H1 (cell line): ENCODE measurements at regions not wholly inside any gene's neighbourhood (a gene's known extent, or its start where the extent isn't known, plus 50 kb on each side); places are given as distances from the start of the nearest gene placed in this dataset.

Experiments used
- CTCF ChIA-PET: fragments of 300-600 bp; sonication (Branson Sonifier 250); formaldehyde crosslinking; loops from one replicate; lab custom pipeline; 2021; ENCODE audit not compliant: partially characterized antibody; lab: Charles Lee
- POLR2A ChIA-PET: fragments of 300-600 bp; sonication (Branson Sonifier 250); formaldehyde crosslinking; loops from one replicate; lab custom pipeline; 2021; ENCODE audit warnings: inconsistent platforms; ENCODE audit not compliant: partially characterized antibody; lab: Charles Lee
- DNase-seq, 2 experiments: peaks; one replicate each; pipeline versions ENCODE4 v3.0.0 to v3.0.0-alpha.2; 2010 to 2022; ENCODE audit warnings: low spot score in 2 of 2, low read depth in 1 of 2, mixed read lengths in 1 of 2
- FAIRE-seq: peaks from 2 replicates; lab custom pipeline; 2011; peaks lifted over from hg19 to GRCh38; lab: Jason Lieb, UNC
- H2AFZ ChIP-seq: 2 replicates; pipeline ENCODE4 v1.8.1; 2012; ENCODE audit warnings: low read length, inconsistent platforms
- H2AK5ac ChIP-seq: 2 replicates; pipeline ENCODE4 v1.6.1; 2013; ENCODE audit warnings: low read depth, low read length
- H2BK120ac ChIP-seq: replicated peaks from 2 replicates; pipeline ENCODE3; 2013; ENCODE audit warnings: low read depth, low read length, inconsistent platforms
- H2BK12ac ChIP-seq: 2 replicates; pipeline ENCODE4 v1.6.1; 2013; ENCODE audit warnings: low read depth, low read length
- H2BK15ac ChIP-seq: 2 replicates; pipeline ENCODE4 v1.6.1; 2013; ENCODE audit warnings: low read length
- H2BK20ac ChIP-seq: 2 replicates; pipeline ENCODE4 v1.6.1; 2013; ENCODE audit warnings: low read length
- H2BK5ac ChIP-seq: 2 replicates; pipeline ENCODE4 v1.6.1; 2013; ENCODE audit warnings: low read depth, low read length
- H3K14ac ChIP-seq: 2 replicates; pipeline ENCODE4 v1.6.1; 2013; ENCODE audit warnings: inconsistent platforms; ENCODE audit not compliant: insufficient read length
- H3K18ac ChIP-seq: 2 replicates; pipeline ENCODE4 v1.6.1; 2013; ENCODE audit warnings: low read length; ENCODE audit errors: extremely low read depth
- H3K23ac ChIP-seq: 2 replicates; pipeline ENCODE4 v1.6.1; 2013; ENCODE audit warnings: inconsistent platforms; ENCODE audit not compliant: insufficient read length
- H3K23me2 ChIP-seq: 2 replicates; pipeline ENCODE4 v1.6.1; 2013; ENCODE audit warnings: low read depth, low read length
- H3K27ac ChIP-seq: 2 replicates; pipeline ENCODE4 v1.6.1; 2011; ENCODE audit warnings: low read depth, low read length, inconsistent platforms
- H3K27me3 ChIP-seq, 4 experiments: replicated peaks in 1 of 4; 1 replicate in 1 of 4; 2 replicates in 3 of 4; pipeline versions ENCODE4 v1.6.1 to v1.8.1; 2011 to 2013; ENCODE audit warnings: low read length in 3 of 4, mild to moderate bottlenecking in 3 of 4, inconsistent platforms in 2 of 4, mixed read lengths in 2 of 4, moderate library complexity in 1 of 4; ENCODE audit not compliant: control insufficient read depth in 3 of 4, insufficient read depth in 3 of 4; ENCODE audit errors: extremely low read depth in 1 of 4
- H3K36me3 ChIP-seq, 4 experiments: 2 replicates each; pipeline versions ENCODE4 v1.6.1 to v1.8.1; 2011 to 2013; ENCODE audit warnings: mild to moderate bottlenecking in 4 of 4, low read length in 3 of 4, moderate library complexity in 2 of 4, control low read depth in 1 of 4, inconsistent platforms in 1 of 4; ENCODE audit not compliant: insufficient read depth in 4 of 4, control insufficient read depth in 2 of 4
- H3K4ac ChIP-seq: replicated peaks from 2 replicates; pipeline ENCODE3; 2013; ENCODE audit warnings: low read length, low read depth, mixed read lengths, inconsistent platforms; ENCODE audit not compliant: insufficient read length
- H3K4me1 ChIP-seq, 4 experiments: replicated peaks in 1 of 4; 1 replicate in 1 of 4; 2 replicates in 3 of 4; pipeline versions ENCODE4 v1.6.1 to v1.8.1; 2011 to 2013; ENCODE audit warnings: low read length in 3 of 4, inconsistent platforms in 2 of 4, mixed read lengths in 1 of 4; ENCODE audit not compliant: insufficient read depth in 4 of 4, control insufficient read depth in 3 of 4
- H3K4me2 ChIP-seq, 2 experiments: 2 replicates each; pipeline versions ENCODE4 v1.6.1 to v1.8.1; 2011 to 2013; ENCODE audit warnings: low read depth in 2 of 2, low read length in 2 of 2, control low read depth in 1 of 2, inconsistent platforms in 1 of 2, mild to moderate bottlenecking in 1 of 2; ENCODE audit not compliant: insufficient read depth in 1 of 2
- H3K4me3 ChIP-seq, 4 experiments: fragments of 200-600, 300-600 bp in 1 of 4; sonication (generic), shearing (Covaris generic), sonication (Bioruptor Twin) in 1 of 4; 2 replicates each; pipeline versions ENCODE4 v1.5.1 to v1.8.1; 2011 to 2016; ENCODE audit warnings: low read length in 4 of 4, low read depth in 3 of 4, control low read depth in 2 of 4, inconsistent platforms in 2 of 4, mild to moderate bottlenecking in 2 of 4, mixed read lengths in 1 of 4, moderate library complexity in 1 of 4; ENCODE audit not compliant: insufficient read depth in 2 of 4; ENCODE audit errors: extremely low read depth in 1 of 4
- H3K56ac ChIP-seq: replicated peaks from 2 replicates; pipeline ENCODE3; 2013; ENCODE audit warnings: low read depth, mild to moderate bottlenecking, mixed read lengths, low read length, inconsistent platforms; ENCODE audit not compliant: insufficient read length
- H3K79me1 ChIP-seq: 2 replicates; pipeline ENCODE4 v1.6.1; 2013; ENCODE audit warnings: low read depth, low read length, control low read depth
- H3K79me2 ChIP-seq, 2 experiments: 2 replicates each; pipeline versions ENCODE4 v1.6.1 to v1.8.1; 2012 to 2013; ENCODE audit warnings: low read length in 2 of 2, mild to moderate bottlenecking in 2 of 2, inconsistent platforms in 1 of 2; ENCODE audit not compliant: insufficient read depth in 2 of 2, control insufficient read depth in 1 of 2
- H3K9ac ChIP-seq, 4 experiments: replicated peaks in 1 of 4; 1 replicate in 1 of 4; 2 replicates in 3 of 4; pipeline versions ENCODE4 v1.6.1 to v1.8.1; 2011 to 2013; ENCODE audit warnings: low read depth in 3 of 4, low read length in 3 of 4, control low read depth in 2 of 4, mild to moderate bottlenecking in 2 of 4, moderate library complexity in 2 of 4, inconsistent platforms in 1 of 4; ENCODE audit errors: extremely low read depth in 1 of 4
- H3K9me3 ChIP-seq, 2 experiments: 2 replicates each; pipeline versions ENCODE4 v1.6.1 to v1.8.1; 2012 to 2013; ENCODE audit warnings: mild to moderate bottlenecking in 2 of 2, moderate library complexity in 2 of 2, control low read depth in 1 of 2, inconsistent platforms in 1 of 2, low read depth in 1 of 2, low read length in 1 of 2, mixed read lengths in 1 of 2; ENCODE audit not compliant: insufficient read depth in 2 of 2
- H4K20me1 ChIP-seq, 2 experiments: replicated peaks in 1 of 2; 2 replicates each; pipeline versions ENCODE3 to v1.8.1; 2011 to 2013; ENCODE audit warnings: inconsistent platforms in 2 of 2, low read length in 2 of 2, mild to moderate bottlenecking in 1 of 2; ENCODE audit not compliant: insufficient read depth in 2 of 2, control insufficient read depth in 1 of 2
- H4K5ac ChIP-seq: 2 replicates; pipeline ENCODE4 v1.6.1; 2013; ENCODE audit warnings: low read length, low read depth, mixed read lengths, inconsistent platforms; ENCODE audit not compliant: insufficient read length
- H4K8ac ChIP-seq: 2 replicates; pipeline ENCODE4 v1.8.0; 2013; ENCODE audit warnings: mild to moderate bottlenecking, moderate library complexity, low read length, inconsistent platforms; ENCODE audit not compliant: insufficient read depth; ENCODE audit errors: extremely low read depth
- H4K91ac ChIP-seq: replicated peaks from 2 replicates; pipeline ENCODE3; 2013; ENCODE audit warnings: low read length, mixed read lengths, inconsistent platforms; ENCODE audit not compliant: insufficient read length
- RFX5 ChIP-seq: IDR thresholded peaks from 2 replicates; pipeline ENCODE4 v1.6.1; 2011; ENCODE audit warnings: low read depth, low read length, improper control_type of control experiment, borderline replicate concordance
- TCF12 ChIP-seq: IDR thresholded peaks from 2 replicates; pipeline ENCODE4 v1.6.1; 2011; ENCODE audit warnings: low read depth, mild to moderate bottlenecking, low read length
- WGBS, 2 experiments: shearing (Covaris generic) in 1 of 2; methylation state at CpG; one replicate each; pipeline versions ENCODE4 v1.1.6 to v1.1.7; 2013 to 2015; ENCODE audit warnings: low lambda C conversion rate in 2 of 2, mixed read lengths in 2 of 2, inconsistent platforms in 1 of 2, low coverage in 1 of 2, missing lambda C conversion rate in 1 of 2; ENCODE audit not compliant: insufficient replicate concordance in 2 of 2, insufficient coverage in 1 of 2, insufficient read length in 1 of 2; ENCODE audit errors: extremely low coverage in 1 of 2, missing lambda C conversion rate in 1 of 2; 5-methylcytosine and 5-hydroxymethylcytosine counted together

DNA sequence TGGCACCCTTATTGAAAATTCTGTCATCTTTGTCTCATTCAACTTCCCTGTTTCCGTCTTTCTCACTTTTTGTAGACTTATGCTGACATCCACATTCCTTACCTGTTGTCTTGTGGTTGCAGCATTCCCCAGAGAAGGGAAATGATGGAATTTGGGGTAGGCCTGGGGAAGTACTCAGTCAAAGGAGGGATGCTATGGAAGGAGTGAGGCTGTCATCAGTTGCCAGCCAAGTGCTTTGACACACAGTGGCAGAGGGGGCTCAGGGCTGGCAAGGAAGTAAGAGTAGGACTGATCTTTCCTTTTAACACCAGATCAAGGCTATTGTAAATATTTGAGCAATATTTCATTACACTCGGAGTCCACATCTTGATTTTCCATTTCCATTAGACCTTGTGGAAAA lies 64.4 kb downstream of the RPLP1 start:
- no peak overlapping the region for H2AFZ ChIP-seq
- H3K56ac ChIP-seq: no peak overlapping the region
- no peak overlapping the region for H3K18ac ChIP-seq
- 90% methylated on average over 2 of the region's 2 CpGs; no CpG with 5 or more reads in 1 of the 2 experiments for WGBS, 2 experiments
- H3K79me2 ChIP-seq: no peaks in the 10 kb centered on the region
- no peak overlapping the region for H3K23ac ChIP-seq
- H2BK12ac ChIP-seq: no peak overlapping the region
- no peaks in the 10 kb centered on the region for H3K79me1 ChIP-seq
- no peaks in the 10 kb centered on the region for H3K4me1 ChIP-seq
- no peak overlapping the region for H3K27ac ChIP-seq
- ChIA-PET POLR2A (no interaction called here), CTCF (interaction anchor here (1.4 to 1.8 kb wide), 4 partner anchors 12 to 106 kb away, joined by 3 to 9 read pairs (median 5); no protein-coding TSS in a partner anchor)
- no peak overlapping the region for H2BK120ac ChIP-seq
- no peaks in the 10 kb centered on the region for H3K9me3 ChIP-seq
- no peak overlapping the region for H3K9ac ChIP-seq
- no peaks in the 10 kb centered on the region for H3K36me3 ChIP-seq
- H3K4me3 ChIP-seq: no peak overlapping the region
- no peak overlapping the region for H4K8ac ChIP-seq
- H3K14ac ChIP-seq: no peak overlapping the region
- DNase-seq (peak in 1 of 2 experiments; percentile 22), FAIRE-seq (no peak)
- no peak overlapping the region for H4K5ac ChIP-seq
- no peak overlapping the region for H3K4me2 ChIP-seq
- no peak overlapping the region for H4K91ac ChIP-seq
- no peak for TF ChIP-seq TCF12
- peak; percentile 58; the same call in 1 of the 2 replicates for TF ChIP-seq RFX5
- no peak overlapping the region for H2BK20ac ChIP-seq
- H2BK5ac ChIP-seq: no peak overlapping the region
- H4K20me1 ChIP-seq: no peaks in the 10 kb centered on the region
- no peak overlapping the region for H2AK5ac ChIP-seq
- no peaks in the 10 kb centered on the region for H3K27me3 ChIP-seq
- H3K4ac ChIP-seq: no peak overlapping the region
- no peak overlapping the region for H2BK15ac ChIP-seq
- no peaks in the 10 kb centered on the region for H3K23me2 ChIP-seq
